GM12891 (cell line): ENCODE measurements at regions not wholly inside any gene's neighbourhood (a gene's known extent, or its start where the extent isn't known, plus 50 kb on each side); places are given as distances from the start of the nearest gene placed in this dataset.

ENCODE experiments used
- DNase-seq: peaks from one replicate; pipeline ENCODE4 v3.0.0; 2011; ENCODE audit warnings: low spot score; ENCODE audit not compliant: insufficient read length
- FAIRE-seq: peaks from 2 replicates; lab custom pipeline; 2011; peaks lifted over from hg19 to GRCh38; lab: Jason Lieb, UNC
- PAX5 ChIP-seq: IDR thresholded peaks from 2 replicates; pipeline ENCODE4 v1.6.1; 2011; ENCODE audit warnings: low read length, moderate library complexity, mild to moderate bottlenecking; ENCODE audit not compliant: insufficient read depth, severe bottlenecking
- POLR2A ChIP-seq: IDR thresholded peaks from 2 replicates; pipeline ENCODE4 v1.6.1; 2011; ENCODE audit warnings: low read depth, low read length, control low read depth
- POLR2AphosphoS5 ChIP-seq: IDR thresholded peaks from 2 replicates; pipeline ENCODE4 v1.6.1; 2011; ENCODE audit warnings: low read depth, low read length, control low read depth
- POU2F2 ChIP-seq: IDR thresholded peaks from 2 replicates; pipeline ENCODE4 v1.6.1; 2011; ENCODE audit warnings: low read depth, mild to moderate bottlenecking, control low read depth, low read length, moderate library complexity
- SPI1 ChIP-seq: IDR thresholded peaks from 2 replicates; pipeline ENCODE4 v1.6.1; 2011; ENCODE audit warnings: low read depth, low read length, control low read depth
- TAF1 ChIP-seq: IDR thresholded peaks from 2 replicates; pipeline ENCODE4 v1.6.1; 2011; ENCODE audit warnings: low read depth, low read length, control low read depth

GRCh38 chr3:103337179-103337845 is 902.5 kb downstream of the ZPLD1 start:
- FAIRE-seq (no peak), DNase-seq (no peak)
- TF ChIP-seq POLR2A (no peak), PAX5 (no peak), POLR2AphosphoS5 (no peak), TAF1 (no peak), SPI1 (no peak), POU2F2 (no peak)

- no peak for TF ChIP-seq SPI1
- TF ChIP-seq POU2F2: no peak
- no peak for TF ChIP-seq TAF1
- no peak for TF ChIP-seq PAX5
- no peak for TF ChIP-seq POLR2AphosphoS5
- no peak for TF ChIP-seq POLR2A
- DNase-seq (no peak), FAIRE-seq (no peak)
Measured at GRCh38 chr3:103341078-103341606, 906.3 kb downstream of the ZPLD1 start.

DNA sequence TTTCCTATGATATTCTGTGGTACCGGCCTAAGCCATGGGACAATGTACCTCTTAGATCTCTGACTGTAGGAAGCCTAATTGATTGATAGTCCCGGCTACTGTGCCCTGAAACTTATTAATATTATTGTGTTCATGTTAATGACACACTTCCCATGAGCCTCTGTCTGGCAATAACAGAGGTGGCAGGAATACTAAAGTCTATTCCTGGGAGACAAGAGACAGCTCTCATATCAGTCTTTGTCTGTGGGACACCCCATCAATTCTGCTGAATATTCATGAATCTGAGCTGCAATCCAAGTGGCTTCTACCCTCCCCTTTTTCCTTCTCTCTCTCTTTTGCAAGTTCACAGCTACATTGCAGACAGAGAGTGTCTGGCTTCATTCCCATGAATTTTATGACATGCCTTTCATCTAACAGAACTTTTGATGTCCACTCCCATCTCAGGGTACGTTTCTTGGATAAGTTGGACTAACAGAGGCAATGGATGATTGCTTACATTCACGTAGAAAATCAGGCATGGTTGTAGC is 907.5 kb downstream of the ZPLD1 start:
- TF ChIP-seq SPI1: no peak
- TF ChIP-seq POLR2A: no peak
- TF ChIP-seq TAF1: no peak
- FAIRE-seq (no peak), DNase-seq (no peak)

DNA sequence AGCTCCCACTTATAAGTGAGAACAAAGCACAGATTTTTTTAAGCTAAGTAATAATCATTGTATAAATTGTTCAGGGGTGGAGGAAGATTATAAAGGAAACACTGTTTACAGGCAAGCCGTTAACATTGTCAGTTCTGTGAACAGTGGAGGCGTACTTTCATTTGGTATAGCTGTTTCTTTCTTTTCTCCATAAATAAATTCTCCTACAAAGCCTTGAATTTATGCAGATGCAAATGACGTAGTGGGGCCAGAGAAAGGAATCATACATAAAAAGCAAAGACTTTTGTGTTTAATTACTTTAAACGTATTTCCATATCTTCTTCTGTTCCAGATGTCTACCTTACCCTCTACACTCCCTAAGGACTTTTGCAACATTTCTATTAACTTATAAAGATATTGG is 914.9 kb downstream of the ZPLD1 start:
- no peak for DNase-seq
- TF ChIP-seq POLR2AphosphoS5 (no peak), POU2F2 (no peak), PAX5 (no peak), POLR2A (no peak), TAF1 (no peak), SPI1 (no peak)
- no peak for FAIRE-seq

DNA sequence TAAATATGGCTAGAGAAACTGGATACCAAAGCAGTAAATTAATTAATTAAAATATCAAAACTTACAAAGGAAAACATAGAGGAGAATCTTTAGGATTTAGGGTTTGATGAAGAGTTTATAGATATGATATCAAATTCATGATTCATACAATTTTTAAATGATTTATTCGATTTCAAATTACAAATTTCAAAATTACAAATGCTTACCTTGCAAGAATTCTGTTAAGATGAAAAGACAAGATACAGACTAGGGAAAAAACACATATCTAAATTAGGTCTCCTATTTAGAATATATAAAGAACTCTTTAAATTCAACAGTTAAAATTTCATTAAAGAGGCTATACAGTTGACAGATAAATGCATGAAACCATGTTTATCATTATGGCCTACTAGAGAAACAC is 930.7 kb downstream of the ZPLD1 start:
- TF ChIP-seq PAX5 (no peak), POU2F2 (no peak), POLR2AphosphoS5 (no peak), SPI1 (no peak)
- no peak for FAIRE-seq
- DNase-seq: no peak

GRCh38 chr3:103367481-103367880 is 932.7 kb downstream of the ZPLD1 start:
- FAIRE-seq (no peak), DNase-seq (no peak)
- TF ChIP-seq POU2F2: no peak
- no peak for TF ChIP-seq PAX5
- TF ChIP-seq TAF1: no peak
- TF ChIP-seq SPI1: no peak
- no peak for TF ChIP-seq POLR2A

DNA sequence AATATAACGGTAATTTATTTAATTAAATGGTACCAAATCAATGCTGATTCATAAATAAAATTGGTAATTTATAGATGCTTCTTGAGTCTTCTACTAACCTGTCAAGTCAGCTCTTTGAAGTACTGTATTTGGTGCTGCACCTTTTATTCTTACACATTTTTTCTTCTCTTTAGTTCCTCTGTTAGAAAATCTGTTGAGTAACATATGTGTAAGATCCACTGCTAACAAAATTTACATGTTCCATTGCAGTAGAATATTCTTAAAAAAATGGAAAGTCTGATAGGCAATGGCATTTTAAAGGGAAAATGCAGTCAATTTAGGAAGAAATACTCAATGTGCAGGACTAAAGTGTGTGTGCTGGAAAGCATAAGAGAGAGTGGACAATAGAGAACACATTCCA is 936.6 kb downstream of the ZPLD1 start:
- TF ChIP-seq POU2F2: no peak
- TF ChIP-seq POLR2AphosphoS5: no peak
- no peak for TF ChIP-seq POLR2A
- TF ChIP-seq TAF1: no peak
- TF ChIP-seq PAX5: no peak
- TF ChIP-seq SPI1: no peak
- no peak for FAIRE-seq
- no peak for DNase-seq

GRCh38 chr3:103372031-103372430 is 937.2 kb downstream of the ZPLD1 start:
- FAIRE-seq: no peak
- TF ChIP-seq POLR2A (no peak), TAF1 (no peak), POU2F2 (no peak), SPI1 (no peak), POLR2AphosphoS5 (no peak), PAX5 (no peak)

DNA sequence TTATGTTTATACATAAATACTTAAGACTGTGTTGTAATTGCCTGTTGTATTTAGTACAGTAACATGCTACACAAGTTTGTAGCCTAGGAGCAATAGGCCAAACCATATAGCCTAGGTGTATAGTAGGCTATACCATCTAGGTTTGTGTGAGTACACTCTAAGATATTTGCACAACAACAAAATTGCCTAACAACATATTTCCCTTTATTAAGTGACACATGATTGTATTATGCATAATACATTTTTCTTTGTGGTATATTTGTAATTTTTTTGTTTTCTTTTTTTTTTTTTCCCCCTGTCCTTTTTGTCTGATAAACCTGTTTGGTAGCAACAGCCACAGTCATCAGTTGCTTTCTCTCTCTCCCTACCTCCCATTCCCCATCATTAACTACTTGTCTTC is 945.6 kb downstream of the ZPLD1 start:
- TF ChIP-seq POLR2AphosphoS5 (no peak), SPI1 (no peak), TAF1 (no peak), POLR2A (no peak), PAX5 (no peak), POU2F2 (no peak)
- FAIRE-seq (no peak), DNase-seq (no peak)

More at GRCh38 chr3:103372031-103372430, 937.2 kb downstream of the ZPLD1 start:
- no peak for DNase-seq
